Neuronal stem cell (in vitro differentiated cells): ENCODE measurements at regions not wholly inside any gene's neighbourhood (a gene's known extent, or its start where the extent isn't known, plus 50 kb on each side); places are given as distances from the start of the nearest gene placed in this dataset.

Source experiments
- DNase-seq: peaks from one replicate; pipeline ENCODE4 v3.0.0-alpha.2; 2013; ENCODE audit warnings: low spot score
- H2AFZ ChIP-seq: one replicate; pipeline ENCODE4 v1.6.1; 2013; ENCODE audit warnings: mild to moderate bottlenecking, low read length, inconsistent platforms
- H2AK5ac ChIP-seq: 2 replicates; pipeline ENCODE4 v1.6.1; 2013; ENCODE audit warnings: low read depth, mild to moderate bottlenecking, inconsistent platforms, low read length, moderate library complexity, mixed read lengths
- H2BK120ac ChIP-seq: 2 replicates; pipeline ENCODE4 v1.6.1; 2013; ENCODE audit warnings: low read depth, mild to moderate bottlenecking, inconsistent platforms, low read length, moderate library complexity, mixed read lengths
- H2BK12ac ChIP-seq: one replicate; pipeline ENCODE4 v1.6.1; 2013; ENCODE audit warnings: low read length, inconsistent platforms
- H2BK15ac ChIP-seq: 2 replicates; pipeline ENCODE4 v1.6.1; 2013; ENCODE audit warnings: mild to moderate bottlenecking, low read length, inconsistent platforms, mixed read lengths
- H2BK5ac ChIP-seq: one replicate; pipeline ENCODE4 v1.6.1; 2013; ENCODE audit warnings: inconsistent platforms, mild to moderate bottlenecking, low read length, moderate library complexity
- H3K14ac ChIP-seq: one replicate; pipeline ENCODE4 v1.6.1; 2013; ENCODE audit warnings: low read length, inconsistent platforms
- H3K18ac ChIP-seq: 2 replicates; pipeline ENCODE4 v1.6.1; 2013; ENCODE audit warnings: low read length, inconsistent platforms
- H3K23ac ChIP-seq: 2 replicates; pipeline ENCODE4 v1.6.1; 2013; ENCODE audit warnings: low read depth, mild to moderate bottlenecking, mixed read lengths, low read length, inconsistent platforms; ENCODE audit not compliant: poor library complexity
- H3K27ac ChIP-seq: replicated peaks from 3 replicates; pipeline ENCODE4 v1.5.1; 2013; ENCODE audit warnings: low read length, inconsistent platforms
- H3K27me3 ChIP-seq, 3 experiments: 2 replicates each; pipeline ENCODE4 v1.6.1; 2013; ENCODE audit warnings: low read length in 3 of 3, mild to moderate bottlenecking in 2 of 3, inconsistent platforms in 1 of 3, low read depth in 1 of 3, mixed read lengths in 1 of 3, moderate library complexity in 1 of 3; ENCODE audit not compliant: control insufficient read depth in 3 of 3, insufficient read depth in 3 of 3
- H3K36me3 ChIP-seq, 2 donors: replicated peaks in 1 of 2; 2 replicates each; pipeline ENCODE4 v1.6.1; 2013; ENCODE audit warnings: low read length in 2 of 2; ENCODE audit not compliant: control insufficient read depth in 2 of 2, insufficient read depth in 2 of 2
- H3K4ac ChIP-seq: 2 replicates; pipeline ENCODE4 v1.6.1; 2013; ENCODE audit warnings: inconsistent platforms, mild to moderate bottlenecking, low read length, moderate library complexity
- H3K4me1 ChIP-seq, 2 donors: 1 replicate in 1 of 2; 2 replicates in 1 of 2; pipeline ENCODE4 v1.6.1; 2013; ENCODE audit warnings: low read length in 2 of 2, low read depth in 1 of 2; ENCODE audit not compliant: control insufficient read depth in 2 of 2, insufficient read depth in 1 of 2
- H3K4me2 ChIP-seq: one replicate; pipeline ENCODE4 v1.6.1; 2013; ENCODE audit warnings: mild to moderate bottlenecking, low read length, inconsistent platforms; ENCODE audit not compliant: insufficient read depth, poor library complexity, severe bottlenecking
- H3K4me3 ChIP-seq, 2 donors: 2 replicates each; pipeline ENCODE4 v1.5.1; 2013; ENCODE audit warnings: low read length in 2 of 2, mild to moderate bottlenecking in 2 of 2, inconsistent platforms in 1 of 2, moderate library complexity in 1 of 2
- H3K79me1 ChIP-seq: one replicate; pipeline ENCODE4 v1.6.1; 2013; ENCODE audit warnings: low read depth, mild to moderate bottlenecking, inconsistent platforms, low read length, moderate library complexity
- H3K9ac ChIP-seq: one replicate; pipeline ENCODE4 v1.6.1; 2013; ENCODE audit warnings: mild to moderate bottlenecking, low read depth, low read length, inconsistent platforms; ENCODE audit not compliant: poor library complexity
- H3K9me3 ChIP-seq, 2 donors: replicated peaks in 1 of 2; 2 replicates each; pipeline versions ENCODE3 to v1.6.1; 2013; ENCODE audit warnings: low read length in 2 of 2, mild to moderate bottlenecking in 2 of 2, inconsistent platforms in 1 of 2, low read depth in 1 of 2, mixed read lengths in 1 of 2, moderate library complexity in 1 of 2; ENCODE audit not compliant: control insufficient read depth in 2 of 2, insufficient read depth in 1 of 2
- H4K8ac ChIP-seq: one replicate; pipeline ENCODE4 v1.6.1; 2013; ENCODE audit warnings: low read depth, mild to moderate bottlenecking, inconsistent platforms, low read length, moderate library complexity
- H4K91ac ChIP-seq: one replicate; pipeline ENCODE4 v1.6.1; 2013; ENCODE audit warnings: low read length, low read depth, mild to moderate bottlenecking, inconsistent platforms; ENCODE audit not compliant: poor library complexity
- WGBS, 2 donors: extraction: QIAGEN DNeasy Blood & Tissue Kit; methylation state at CpG; one replicate each; pipeline ENCODE4 v1.1.7; 2013; ENCODE audit warnings: missing lambda C conversion rate in 2 of 2, mixed read lengths in 1 of 2; ENCODE audit not compliant: insufficient read length in 2 of 2, insufficient replicate concordance in 1 of 2; ENCODE audit errors: extremely low coverage in 2 of 2; 5-methylcytosine and 5-hydroxymethylcytosine counted together

- no peak overlapping the region for H3K14ac ChIP-seq
- H2BK5ac ChIP-seq: no peak overlapping the region
- H3K23ac ChIP-seq: no peak overlapping the region
- H3K36me3 ChIP-seq: no peaks in the 10 kb centered on the region
- WGBS, 2 donors: no CpG with 5 or more reads among the region's 6 CpGs
- no peak overlapping the region for H3K27ac ChIP-seq
- H3K4me1 ChIP-seq: peaks cover 2 to 5% of the 10 kb centered on the region in 2 donors
- no peak overlapping the region for H3K9ac ChIP-seq
- no peak overlapping the region for H3K18ac ChIP-seq
- H4K8ac ChIP-seq: no peak overlapping the region
- no peak for DNase-seq
- H2AK5ac ChIP-seq: no peak overlapping the region
- no peak overlapping the region for H3K4me2 ChIP-seq
- no peaks in the 10 kb centered on the region for H3K79me1 ChIP-seq
- no peaks in the 10 kb centered on the region for H3K27me3 ChIP-seq
- no peak overlapping the region for H3K4me3 ChIP-seq
- H4K91ac ChIP-seq: no peak overlapping the region
- H2BK12ac ChIP-seq: no peak overlapping the region
- H2AFZ ChIP-seq: no peak overlapping the region
- H2BK120ac ChIP-seq: no peak overlapping the region
- H3K4ac ChIP-seq: no peak overlapping the region
- H3K9me3 ChIP-seq: no peaks in the 10 kb centered on the region
- H2BK15ac ChIP-seq: no peak overlapping the region
Measured at GRCh38 chr16:49026566-49027181, 255.0 kb downstream of the CBLN1 start.

- H2BK5ac ChIP-seq: no peak overlapping the region
- no peaks in the 10 kb centered on the region for H3K9me3 ChIP-seq
- no peak overlapping the region for H3K27ac ChIP-seq
- H3K18ac ChIP-seq: no peak overlapping the region
- H3K4me3 ChIP-seq: no peak overlapping the region
- no peak overlapping the region for H2BK120ac ChIP-seq
- H4K91ac ChIP-seq: no peak overlapping the region
- H3K4me2 ChIP-seq: no peak overlapping the region
- H3K79me1 ChIP-seq: no peaks in the 10 kb centered on the region
- H3K36me3 ChIP-seq: no peaks in the 10 kb centered on the region
- H3K4ac ChIP-seq: no peak overlapping the region
- no peak overlapping the region for H3K23ac ChIP-seq
- H3K4me1 ChIP-seq: peaks cover 2 to 14% of the 10 kb centered on the region in 2 donors
- no peak overlapping the region for H2AFZ ChIP-seq
- no peak overlapping the region for H2BK12ac ChIP-seq
- H4K8ac ChIP-seq: no peak overlapping the region
- no CpG with 5 or more reads among the region's 8 CpGs for WGBS, 2 donors
- H3K9ac ChIP-seq: no peak overlapping the region
- H3K27me3 ChIP-seq: no peaks in the 10 kb centered on the region
- DNase-seq: no peak
- no peak overlapping the region for H2AK5ac ChIP-seq
- H2BK15ac ChIP-seq: no peak overlapping the region
- H3K14ac ChIP-seq: no peak overlapping the region
Measured at GRCh38 chr16:49024896-49025295, 256.7 kb downstream of the CBLN1 start.

GRCh38 chr16:49024016-49024415 is 257.6 kb downstream of the CBLN1 start:
- no peak overlapping the region for H2BK12ac ChIP-seq
- no peak overlapping the region for H3K18ac ChIP-seq
- H3K27me3 ChIP-seq: no peaks in the 10 kb centered on the region
- no peak overlapping the region for H2BK5ac ChIP-seq
- H2AK5ac ChIP-seq: no peak overlapping the region
- H4K8ac ChIP-seq: no peak overlapping the region
- no peak overlapping the region for H3K14ac ChIP-seq
- no peaks in the 10 kb centered on the region for H3K9me3 ChIP-seq
- H3K4me3 ChIP-seq: no peak overlapping the region
- H3K36me3 ChIP-seq: no peaks in the 10 kb centered on the region
- H3K9ac ChIP-seq: no peak overlapping the region
- no peak overlapping the region for H3K23ac ChIP-seq
- WGBS, 2 donors: no CpG with 5 or more reads among the region's 7 CpGs
- no peak overlapping the region for H3K27ac ChIP-seq
- H3K79me1 ChIP-seq: no peaks in the 10 kb centered on the region
- H4K91ac ChIP-seq: no peak overlapping the region
- H2BK15ac ChIP-seq: no peak overlapping the region
- peaks cover 2 to 22% of the 10 kb centered on the region in 2 donors for H3K4me1 ChIP-seq
- no peak overlapping the region for H2AFZ ChIP-seq
- H2BK120ac ChIP-seq: no peak overlapping the region
- no peak overlapping the region for H3K4me2 ChIP-seq
- H3K4ac ChIP-seq: no peak overlapping the region
- no peak for DNase-seq

- no peak overlapping the region for H3K27ac ChIP-seq
- no peak overlapping the region for H2AK5ac ChIP-seq
- H3K27me3 ChIP-seq: no peaks in the 10 kb centered on the region
- no peak overlapping the region for H4K91ac ChIP-seq
- no peak overlapping the region for H3K4me3 ChIP-seq
- H3K14ac ChIP-seq: no peak overlapping the region
- no peak overlapping the region for H3K4ac ChIP-seq
- no peaks in the 10 kb centered on the region for H3K79me1 ChIP-seq
- H2AFZ ChIP-seq: no peak overlapping the region
- no peak for DNase-seq
- H3K4me2 ChIP-seq: no peak overlapping the region
- no peaks in the 10 kb centered on the region for H3K36me3 ChIP-seq
- no peak overlapping the region for H4K8ac ChIP-seq
- no peak overlapping the region for H3K9ac ChIP-seq
- H2BK5ac ChIP-seq: no peak overlapping the region
- no peak overlapping the region for H3K23ac ChIP-seq
- WGBS, 2 donors: no CpG with 5 or more reads among the region's 4 CpGs
- H3K18ac ChIP-seq: no peak overlapping the region
- H3K9me3 ChIP-seq: no peaks in the 10 kb centered on the region
- no peak overlapping the region for H2BK120ac ChIP-seq
- peaks cover 2 to 27% of the 10 kb centered on the region in 2 donors for H3K4me1 ChIP-seq
- H2BK12ac ChIP-seq: no peak overlapping the region
- no peak overlapping the region for H2BK15ac ChIP-seq
Measured at GRCh38 chr16:49023050-49023449, 258.6 kb downstream of the CBLN1 start.
